T-cell (primary cell): ENCODE measurements at regions not wholly inside any gene's neighbourhood (a gene's known extent, or its start where the extent isn't known, plus 50 kb on each side); places are given as distances from the start of the nearest gene placed in this dataset.

Source experiments
- ATAC-seq, 4 experiments: fragments of 200-7000 bp in 3 of 4; fragments of 150-1000 bp in 1 of 4; cut with Tn5 transposase; replicated peaks in 1 of 4; 1 replicate in 3 of 4; 2 replicates in 1 of 4; pipeline ENCODE4 v1.10.0; 2021; ENCODE audit warnings: moderate library complexity in 3 of 4, mild to moderate bottlenecking in 2 of 4, moderate number of reproducible peaks in 1 of 4
- CTCF ChIA-PET, 2 donors: fragments of 300-600 bp; sonication (Branson Sonifier 250); formaldehyde crosslinking; loops; one replicate each; lab custom pipeline; 2022; ENCODE audit warnings: antibody characterized with exemption in 2 of 2; lab: Charles Lee
- POLR2A ChIA-PET, 2 donors: fragments of 300-600 bp; sonication (Branson Sonifier 250); formaldehyde crosslinking; loops; one replicate each; lab custom pipeline; 2022; ENCODE audit warnings: antibody characterized with exemption in 2 of 2; lab: Charles Lee
- DNase-seq, 35 experiments: peaks; one replicate each; pipeline versions ENCODE4 v3.0.0 to v3.0.0-alpha.2; 2013 to 2023
- H3K27ac ChIP-seq: one replicate; pipeline ENCODE4 v1.5.1; 2013; ENCODE audit warnings: low read length
- H3K27me3 ChIP-seq, 2 experiments: replicated peaks in 1 of 2; 1 replicate in 1 of 2; 2 replicates in 1 of 2; pipeline versions ENCODE4 v1.6.1 to v1.7.0; 2013; ENCODE audit warnings: low read length in 1 of 2, mixed read lengths in 1 of 2; ENCODE audit not compliant: control insufficient read depth in 2 of 2, insufficient read depth in 2 of 2; ENCODE audit errors: extremely low read depth in 1 of 2
- H3K36me3 ChIP-seq, 2 donors: 1 replicate in 1 of 2; 2 replicates in 1 of 2; pipeline versions ENCODE4 v1.6.1 to v1.7.0; 2013; ENCODE audit warnings: low read length in 1 of 2; ENCODE audit not compliant: control insufficient read depth in 2 of 2, insufficient read depth in 1 of 2; ENCODE audit errors: extremely low read depth in 1 of 2
- H3K4me1 ChIP-seq, 2 experiments: 1 replicate in 1 of 2; 2 replicates in 1 of 2; pipeline versions ENCODE4 v1.6.1 to v1.7.0; 2013; ENCODE audit warnings: low read length in 2 of 2, mixed read lengths in 1 of 2; ENCODE audit not compliant: insufficient read depth in 2 of 2, control insufficient read depth in 1 of 2; ENCODE audit errors: extremely low read depth in 1 of 2
- H3K4me3 ChIP-seq, 2 donors: 1 replicate in 1 of 2; 2 replicates in 1 of 2; pipeline versions ENCODE4 v1.5.1 to v1.7.0; 2013; ENCODE audit warnings: mild to moderate bottlenecking in 2 of 2, low read length in 1 of 2, moderate library complexity in 1 of 2; ENCODE audit not compliant: control insufficient read depth in 1 of 2; ENCODE audit errors: extremely low read depth in 1 of 2
- H3K9me3 ChIP-seq: 2 replicates; pipeline ENCODE4 v1.7.0; 2013
- H3K27ac Mint-ChIP-seq, 2 donors: one replicate each; pipeline ENCODE4 v1.8.0; 2020 to 2021; ENCODE audit warnings: mild to moderate bottlenecking in 2 of 2, mixed read lengths in 2 of 2
- H3K27me3 Mint-ChIP-seq, 2 donors: one replicate each; pipeline ENCODE4 v1.8.0; 2021 to 2022; ENCODE audit warnings: mixed read lengths in 2 of 2
- H3K36me3 Mint-ChIP-seq: one replicate; pipeline ENCODE4 v1.8.0; 2021; ENCODE audit warnings: mixed read lengths
- H3K4me1 Mint-ChIP-seq, 3 donors: one replicate each; pipeline ENCODE4 v1.8.0; 2020 to 2022; ENCODE audit warnings: mixed read lengths in 3 of 3, mild to moderate bottlenecking in 1 of 3
- H3K4me3 Mint-ChIP-seq, 3 donors: one replicate each; pipeline ENCODE4 v1.8.0; 2020 to 2022; ENCODE audit warnings: mild to moderate bottlenecking in 3 of 3, mixed read lengths in 3 of 3, moderate library complexity in 3 of 3
- H3K9me3 Mint-ChIP-seq, 3 donors: one replicate each; pipeline ENCODE4 v1.8.0; 2020 to 2022; ENCODE audit warnings: mixed read lengths in 3 of 3
- WGBS: methylation state at CpG from one replicate; pipeline ENCODE4 v1.1.5; 2013; ENCODE audit warnings: missing lambda C conversion rate; ENCODE audit not compliant: insufficient coverage; 5-methylcytosine and 5-hydroxymethylcytosine counted together

DNA sequence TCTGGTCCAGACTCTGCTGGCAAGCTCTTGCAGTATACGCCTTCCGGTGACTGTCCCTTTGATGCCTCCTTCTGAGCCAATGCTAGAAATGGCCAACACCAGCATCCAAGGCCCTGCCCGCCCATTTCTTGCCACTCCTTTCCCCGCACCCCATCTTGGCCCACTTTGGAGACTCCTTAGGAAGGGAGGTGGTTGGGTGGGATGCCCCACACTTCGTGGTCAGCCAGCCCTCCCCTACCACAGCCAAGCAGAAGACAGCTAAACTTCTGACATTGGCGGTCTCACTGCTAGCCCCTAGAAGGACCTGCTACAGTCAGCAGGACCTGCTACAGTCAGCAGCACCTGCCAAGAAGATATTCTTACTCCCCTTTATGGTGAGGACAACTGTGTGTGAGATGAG, 73.5 kb upstream of the CLDN14 start:
- Histone ChIP-seq H3K9me3 (no peaks in the 10 kb centered on the region), H3K4me3 (no peak overlapping the region), H3K27ac (no peak overlapping the region), H3K4me1 (no peaks in the 10 kb centered on the region), H3K36me3 (no peaks in the 10 kb centered on the region), H3K27me3 (peaks cover 0 to 29% of the 10 kb centered on the region in 2 experiments)
- no peaks in the 10 kb centered on the region for H3K4me1 Mint-ChIP-seq
- no peak for ATAC-seq
- H3K36me3 Mint-ChIP-seq, result no peaks in the 10 kb centered on the region
- H3K9me3 Mint-ChIP-seq, result peaks cover 0 to 8% (median 3%) of the 10 kb centered on the region in 3 donors
- WGBS, result 92% methylated on average over 2 of the region's 6 CpGs
- POLR2A ChIA-PET, result no interaction called here
- peaks cover 14 to 15% of the 10 kb centered on the region in 2 donors for H3K27me3 Mint-ChIP-seq
- CTCF ChIA-PET, result no interaction called here
- no peak overlapping the region for H3K27ac Mint-ChIP-seq
- no peak for DNase-seq
- H3K4me3 Mint-ChIP-seq, result no peak overlapping the region

- no peaks in the 10 kb centered on the region for H3K36me3 ChIP-seq
- Mint-ChIP-seq H3K9me3 (peaks cover 0 to 8% (median 3%) of the 10 kb centered on the region in 3 donors), H3K36me3 (no peaks in the 10 kb centered on the region), H3K4me3 (no peak overlapping the region), H3K4me1 (no peaks in the 10 kb centered on the region), H3K27ac (no peak overlapping the region), H3K27me3 (peaks cover 12 to 15% of the 10 kb centered on the region in 2 donors)
- H3K4me1 ChIP-seq, result no peaks in the 10 kb centered on the region
- CTCF ChIA-PET, result no interaction called here
- no peak overlapping the region for H3K4me3 ChIP-seq
- DNase-seq (no peak), ATAC-seq (no peak)
- no peaks in the 10 kb centered on the region for H3K9me3 ChIP-seq
- POLR2A ChIA-PET, result no interaction called here
- WGBS, result 88% methylated on average over 6 of the region's 15 CpGs
- H3K27me3 ChIP-seq, result peaks cover 0 to 21% of the 10 kb centered on the region in 2 experiments
- H3K27ac ChIP-seq, result no peak overlapping the region
These were observed 74.7 kb upstream of the CLDN14 start for GRCh38 chr21:36554411-36555157.

GRCh38 chr21:36555199-36555800, 75.4 kb upstream of the CLDN14 start:
- H3K4me3 ChIP-seq, result no peak overlapping the region
- 92% methylated on average over 11 of the region's 16 CpGs for WGBS
- Mint-ChIP-seq H3K27ac (no peak overlapping the region), H3K27me3 (peaks cover 12 to 15% of the 10 kb centered on the region in 2 donors), H3K9me3 (peaks cover 0 to 8% (median 3%) of the 10 kb centered on the region in 3 donors), H3K4me1 (no peaks in the 10 kb centered on the region), H3K4me3 (no peak overlapping the region), H3K36me3 (no peaks in the 10 kb centered on the region)
- H3K9me3 ChIP-seq, result no peaks in the 10 kb centered on the region
- H3K27me3 ChIP-seq, result peaks cover 0 to 19% of the 10 kb centered on the region in 2 experiments
- ATAC-seq (no peak), DNase-seq (no peak)
- H3K36me3 ChIP-seq, result no peaks in the 10 kb centered on the region
- ChIA-PET CTCF (no interaction called here), POLR2A (no interaction called here)
- H3K27ac ChIP-seq, result no peak overlapping the region
- H3K4me1 ChIP-seq, result no peaks in the 10 kb centered on the region

- Mint-ChIP-seq H3K9me3 (peaks cover 0 to 8% (median 3%) of the 10 kb centered on the region in 3 donors), H3K27me3 (peaks cover 12 to 19% of the 10 kb centered on the region in 2 donors), H3K36me3 (no peaks in the 10 kb centered on the region), H3K4me1 (no peaks in the 10 kb centered on the region), H3K27ac (no peak overlapping the region), H3K4me3 (no peak overlapping the region)
- no CpG with 5 or more reads among the region's 3 CpGs for WGBS
- no peak overlapping the region for H3K27ac ChIP-seq
- no peaks in the 10 kb centered on the region for H3K36me3 ChIP-seq
- H3K4me3 ChIP-seq, result no peak overlapping the region
- H3K27me3 ChIP-seq, result peaks cover 0 to 9% of the 10 kb centered on the region in 2 experiments
- no peaks in the 10 kb centered on the region for H3K9me3 ChIP-seq
- H3K4me1 ChIP-seq, result no peaks in the 10 kb centered on the region
- no peak for ATAC-seq
- POLR2A ChIA-PET, result no interaction called here
- CTCF ChIA-PET, result no interaction called here
- no peak for DNase-seq
These were observed 77.4 kb upstream of the CLDN14 start for GRCh38 chr21:36557316-36557715.

DNA sequence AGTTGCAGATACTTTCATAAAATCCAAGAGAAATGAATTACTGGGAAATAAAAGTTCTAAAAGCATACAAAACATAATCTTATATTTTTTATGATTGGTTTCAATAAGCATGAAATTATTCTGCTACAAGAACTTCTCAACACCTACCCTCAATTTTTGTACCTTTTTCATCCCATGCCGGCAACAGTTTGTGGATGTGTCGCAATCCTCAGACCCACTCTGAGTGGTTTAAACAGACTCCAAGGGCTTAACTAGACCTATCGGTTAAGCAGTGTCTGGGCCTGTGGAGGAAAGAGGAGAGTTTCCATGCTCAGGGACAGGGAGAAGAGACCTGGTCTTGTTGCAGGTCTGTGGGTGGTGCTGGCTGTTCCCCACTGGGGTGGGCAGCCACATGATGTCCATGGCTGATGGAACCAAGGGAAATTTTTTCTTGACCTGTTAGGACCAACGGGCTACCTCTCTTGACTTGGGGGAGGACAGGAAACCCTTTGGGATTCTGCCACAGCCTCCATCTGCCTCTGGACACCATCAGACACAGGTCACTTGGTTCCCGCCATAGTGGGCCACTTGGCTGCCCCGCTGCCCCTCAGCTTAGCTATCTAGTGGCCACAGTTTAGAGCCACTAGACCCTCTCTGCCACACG, 81.1 kb upstream of the CLDN14 start:
- Histone ChIP-seq H3K9me3 (no peaks in the 10 kb centered on the region), H3K36me3 (no peaks in the 10 kb centered on the region), H3K27me3 (peaks cover 0 to 4% of the 10 kb centered on the region in 2 experiments), H3K4me3 (no peak overlapping the region), H3K27ac (no peak overlapping the region), H3K4me1 (no peaks in the 10 kb centered on the region)
- DNase-seq, result no peak
- Mint-ChIP-seq H3K27me3 (peaks cover 19 to 26% of the 10 kb centered on the region in 2 donors), H3K36me3 (no peaks in the 10 kb centered on the region), H3K4me1 (no peaks in the 10 kb centered on the region), H3K9me3 (peaks cover 0 to 8% (median 3%) of the 10 kb centered on the region in 3 donors), H3K27ac (no peak overlapping the region), H3K4me3 (no peak overlapping the region)
- ATAC-seq, result no peak
- 87% methylated on average over 6 of the region's 7 CpGs for WGBS
- ChIA-PET CTCF (no interaction called here), POLR2A (no interaction called here)

DNA sequence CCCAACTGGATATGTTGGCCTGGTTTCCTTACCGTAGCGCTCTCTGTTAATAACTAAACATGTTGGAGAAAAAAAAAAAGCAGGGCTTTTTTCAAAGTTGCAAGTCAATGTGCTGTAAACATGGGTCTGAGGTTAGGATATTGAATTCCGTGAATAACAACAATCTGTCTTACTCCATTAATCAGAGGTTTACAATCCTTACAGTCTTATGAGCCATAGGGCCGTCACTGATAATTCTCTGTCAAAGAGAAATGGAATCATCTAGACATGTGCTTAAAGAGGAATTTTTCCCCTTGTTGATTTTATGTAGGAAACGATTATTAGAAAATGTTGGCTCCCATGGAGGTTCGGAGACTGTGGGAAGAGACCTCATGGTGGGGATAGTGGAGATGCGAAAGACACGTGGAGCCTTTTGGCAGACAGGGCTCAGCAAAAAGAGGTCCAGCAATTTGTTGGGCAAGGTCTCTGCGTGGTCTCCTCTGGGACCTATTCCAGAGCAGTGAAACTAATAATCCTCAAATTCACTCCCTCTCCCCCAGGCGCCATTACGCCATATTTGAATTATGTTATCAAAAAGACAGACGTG, 83.5 kb upstream of the CLDN14 start:
- Mint-ChIP-seq H3K9me3 (no peaks in the 10 kb centered on the region), H3K4me3 (no peak overlapping the region)
- CTCF ChIA-PET, result no interaction called here

More for the DNA sequence above, 83.5 kb upstream of the CLDN14 start:
- no peaks in the 10 kb centered on the region for H3K4me1 ChIP-seq
- H3K27me3 ChIP-seq, result peaks cover 0 to 19% of the 10 kb centered on the region in 2 experiments
- no peaks in the 10 kb centered on the region for H3K36me3 ChIP-seq
- WGBS, result 83% methylated on average over 2 of the region's 12 CpGs
- no peaks in the 10 kb centered on the region for H3K9me3 ChIP-seq
- ATAC-seq (no peak), DNase-seq (no peak)
- no peak overlapping the region for H3K27ac ChIP-seq
- H3K27me3 Mint-ChIP-seq, result peaks cover 21 to 29% of the 10 kb centered on the region in 2 donors
- no peaks in the 10 kb centered on the region for H3K36me3 Mint-ChIP-seq
- POLR2A ChIA-PET, result interaction anchor here in 1 of 2 donors (0.6 kb wide), 1 partner anchor 291 kb away, joined by 3 read pairs; no protein-coding TSS in a partner anchor
- H3K27ac Mint-ChIP-seq, result no peak overlapping the region
- H3K4me3 ChIP-seq, result no peak overlapping the region
- no peaks in the 10 kb centered on the region for H3K4me1 Mint-ChIP-seq
